ENCODE measurements at regions not wholly inside any gene's neighbourhood (a gene's known extent, or its start where the extent isn't known, plus 50 kb on each side); places are given as distances from the start of the nearest gene placed in this dataset.

DNA sequence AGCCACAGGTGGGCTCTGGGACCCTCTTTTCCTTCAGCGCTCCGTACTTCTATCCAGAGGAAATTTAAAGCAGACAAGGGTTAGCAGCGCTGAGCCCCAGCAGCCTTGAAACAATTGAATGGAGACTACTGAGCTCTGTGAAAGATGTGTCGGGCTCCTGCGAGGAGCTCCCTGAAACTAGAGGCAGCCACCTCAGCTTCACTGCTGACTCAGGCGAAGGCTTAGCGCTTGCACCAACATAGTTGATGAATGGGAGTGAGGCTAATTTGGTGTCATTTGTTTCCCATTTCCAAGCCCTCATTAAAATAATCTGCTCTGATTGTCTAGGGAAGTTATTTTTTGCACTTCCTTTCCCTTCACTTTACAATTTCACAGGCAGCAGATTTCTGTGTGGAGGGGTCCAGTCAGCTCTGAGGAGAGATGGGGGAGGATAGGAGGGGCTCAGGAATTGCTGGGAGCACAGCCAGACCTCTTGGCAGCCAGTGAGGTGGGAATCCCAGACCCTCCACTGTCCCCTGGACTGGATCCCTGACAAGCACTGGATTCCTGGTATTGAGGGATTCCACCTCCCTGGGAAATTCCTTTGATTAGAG lies 398.9 kb upstream of the PLXNA2 start:
- Mint-ChIP-seq H3K27me3 (peaks cover 3% of the 10 kb centered on the region), H3K36me3 (ENCODE audit: low read depth) (no peaks in the 10 kb centered on the region), H3K4me3 (no peak overlapping the region), H3K4me1 (no peaks in the 10 kb centered on the region), H3K27ac (no peak overlapping the region), H3K9me3 (no peaks in the 10 kb centered on the region)
- DNase-seq: no peak
- intact Hi-C loops (cut with micrococcal nuclease): no loop called here

DNA sequence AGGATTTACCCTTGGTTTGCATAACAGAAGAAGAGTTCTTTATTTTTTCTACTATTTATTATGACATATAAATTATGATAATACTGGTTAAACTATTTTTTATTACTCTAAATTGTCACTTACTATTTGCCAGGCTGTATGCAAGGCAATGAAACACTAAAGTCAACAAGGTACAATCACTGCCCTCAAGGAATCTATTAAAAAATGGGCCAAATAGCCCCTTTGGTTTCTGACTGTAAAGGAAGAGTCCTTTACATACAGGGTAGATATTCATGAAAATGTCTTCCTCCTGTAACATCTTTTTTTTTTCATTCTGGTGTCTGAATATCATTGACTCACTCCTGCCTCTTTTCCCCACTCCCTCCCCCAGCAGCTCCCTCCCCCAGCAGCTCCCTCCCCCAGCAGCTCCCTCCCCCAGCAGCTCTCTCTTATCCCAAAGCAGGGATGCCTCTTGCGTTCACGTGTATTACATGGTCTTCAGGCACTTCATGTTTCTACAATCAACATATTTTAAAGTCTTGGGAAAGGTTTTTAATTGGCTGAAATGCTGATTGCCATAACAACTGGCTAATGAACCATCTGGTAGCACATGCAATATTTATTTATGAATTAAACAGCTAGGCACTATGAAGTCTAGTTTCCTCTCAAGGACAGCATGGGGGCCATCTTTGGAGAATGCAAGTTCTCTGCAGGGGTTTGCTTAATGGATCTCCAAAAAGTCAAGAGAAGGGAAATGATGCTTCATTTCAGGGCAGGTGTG lies 400.4 kb upstream of the PLXNA2 start:
- Mint-ChIP-seq H3K36me3 (ENCODE audit: low read depth) (no peaks in the 10 kb centered on the region), H3K4me1 (no peaks in the 10 kb centered on the region), H3K27ac (no peak overlapping the region), H3K4me3 (no peak overlapping the region), H3K27me3 (peaks cover 3% of the 10 kb centered on the region), H3K9me3 (no peaks in the 10 kb centered on the region)
- intact Hi-C loops (cut with micrococcal nuclease): no loop called here
- no peak for DNase-seq

DNA sequence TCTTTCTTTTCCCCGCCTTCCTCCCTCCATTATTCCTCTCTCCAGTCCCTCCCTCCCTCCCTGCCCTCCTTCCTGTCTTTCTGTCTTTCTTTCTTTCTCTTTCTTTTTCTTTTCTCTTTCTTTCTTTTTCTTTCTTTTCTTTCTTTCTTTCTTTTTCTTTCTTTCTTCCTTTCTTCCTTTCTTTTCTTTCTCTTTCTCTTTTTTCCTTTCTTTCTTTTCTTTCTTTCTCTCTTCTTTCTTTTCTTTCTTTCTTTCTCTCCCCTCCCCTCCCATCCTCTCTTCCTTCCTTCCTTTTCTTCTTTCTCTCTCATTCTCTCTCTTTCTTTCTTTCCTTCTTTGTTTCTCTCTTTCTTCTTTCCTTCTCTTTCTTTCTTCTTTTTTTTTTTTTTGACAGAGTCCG lies 402.2 kb upstream of the PLXNA2 start:
- intact Hi-C loops (cut with micrococcal nuclease): no loop called here
- H3K27me3 Mint-ChIP-seq: peaks cover under 1% of the 10 kb centered on the region
- no peak overlapping the region for H3K27ac Mint-ChIP-seq
- H3K4me1 Mint-ChIP-seq: no peaks in the 10 kb centered on the region
- H3K9me3 Mint-ChIP-seq: no peaks in the 10 kb centered on the region
- H3K36me3 Mint-ChIP-seq (ENCODE audit: low read depth): no peaks in the 10 kb centered on the region
- no peak for DNase-seq
- no peak overlapping the region for H3K4me3 Mint-ChIP-seq

DNA sequence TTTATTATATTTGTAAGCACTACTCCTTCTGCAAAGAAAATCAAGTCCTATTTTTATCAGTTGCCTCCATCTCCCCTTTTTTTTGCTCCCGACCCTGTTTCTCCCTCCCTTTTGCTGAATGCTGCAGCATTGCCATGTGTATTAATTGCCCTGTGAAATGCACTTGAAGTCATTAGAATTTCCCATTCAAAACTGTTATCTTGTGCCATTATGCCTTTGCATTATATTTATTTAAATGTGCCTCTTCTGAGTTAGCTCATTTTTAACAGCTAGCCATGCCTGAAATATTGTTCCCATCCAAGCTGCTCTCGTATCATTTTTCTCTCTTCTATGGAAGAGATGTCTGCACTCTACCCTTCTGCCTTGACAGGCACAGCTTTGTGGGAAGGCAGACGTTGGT lies 404.0 kb upstream of the PLXNA2 start:
- intact Hi-C loops (cut with micrococcal nuclease): no loop called here
- no peaks in the 10 kb centered on the region for H3K9me3 Mint-ChIP-seq
- no peak overlapping the region for H3K27ac Mint-ChIP-seq

DNA sequence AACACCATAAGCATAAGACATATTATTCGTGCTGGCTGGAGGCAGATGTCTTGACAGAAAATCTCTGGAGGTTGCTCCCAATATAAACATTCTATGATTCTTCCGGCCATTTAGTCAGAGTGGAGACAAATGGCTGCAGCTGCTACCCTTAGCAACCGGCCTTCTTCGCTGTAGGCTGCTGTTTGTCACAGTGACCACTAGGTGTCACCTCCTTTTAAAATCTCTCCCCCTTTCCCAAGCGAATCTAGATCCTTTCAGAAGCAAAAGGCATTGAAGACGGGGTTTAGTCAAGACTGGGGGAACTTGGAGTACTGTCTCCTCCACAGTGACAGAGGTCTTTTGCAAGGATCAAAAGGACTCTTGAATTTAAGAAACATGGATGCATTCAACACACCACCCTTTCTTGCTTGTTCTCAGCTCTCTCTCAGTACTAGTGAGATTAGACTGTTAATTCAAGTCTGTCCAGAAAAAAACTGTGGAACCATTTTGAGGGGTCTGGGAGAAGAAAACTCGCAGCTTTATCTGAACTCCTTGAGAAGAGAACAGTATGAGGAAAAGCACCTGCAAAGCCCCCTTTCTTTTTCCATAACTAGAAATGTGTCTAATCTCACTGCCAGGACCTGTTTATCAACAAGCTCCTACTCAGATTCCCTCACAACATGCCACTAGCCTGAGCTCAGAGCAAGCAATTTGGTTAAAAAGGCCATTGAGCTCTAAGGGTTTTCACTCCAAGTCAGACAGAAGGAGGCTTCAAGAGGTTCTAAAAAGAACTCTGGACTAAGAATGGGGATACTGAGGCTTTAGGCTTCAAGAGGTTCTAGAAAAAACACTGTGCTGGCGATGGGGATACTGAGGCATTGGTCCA lies 408.3 kb upstream of the PLXNA2 start:
- peak; percentile 75 for DNase-seq
- H3K27ac Mint-ChIP-seq: no peak overlapping the region
- H3K36me3 Mint-ChIP-seq (ENCODE audit: low read depth): no peaks in the 10 kb centered on the region
- no peaks in the 10 kb centered on the region for H3K9me3 Mint-ChIP-seq
- no peaks in the 10 kb centered on the region for H3K4me1 Mint-ChIP-seq
- peaks cover 6% of the 10 kb centered on the region for H3K27me3 Mint-ChIP-seq
- no peak overlapping the region for H3K4me3 Mint-ChIP-seq
- intact Hi-C loops (cut with micrococcal nuclease): no loop called here

More for the DNA sequence above, 404.0 kb upstream of the PLXNA2 start:
- no peak for DNase-seq
- Mint-ChIP-seq H3K4me1 (no peaks in the 10 kb centered on the region), H3K36me3 (ENCODE audit: low read depth) (no peaks in the 10 kb centered on the region), H3K4me3 (no peak overlapping the region), H3K27me3 (peaks cover 1% of the 10 kb centered on the region)

DNA sequence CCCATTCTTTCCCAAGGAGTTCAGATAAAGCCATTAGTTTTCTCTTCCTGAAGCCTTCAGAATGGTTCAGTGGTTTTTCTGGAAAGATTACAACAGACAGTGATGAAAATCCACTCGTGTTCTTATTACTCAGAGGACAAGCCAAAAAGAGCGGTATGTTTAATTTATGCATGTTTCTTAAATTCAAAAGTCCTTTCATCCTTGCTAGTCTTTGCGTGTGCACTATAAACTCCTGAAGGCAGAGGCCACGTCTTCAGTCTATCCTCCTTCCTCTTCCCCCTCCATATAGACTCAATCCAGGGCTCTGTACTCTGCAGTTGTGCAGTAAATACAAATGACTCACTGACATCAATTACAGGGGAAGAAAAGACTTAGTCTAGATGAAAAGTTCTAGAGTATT lies 409.2 kb upstream of the PLXNA2 start:
- H3K4me3 Mint-ChIP-seq: no peak overlapping the region
- no peaks in the 10 kb centered on the region for H3K4me1 Mint-ChIP-seq
- no peak overlapping the region for H3K27ac Mint-ChIP-seq
- no peaks in the 10 kb centered on the region for H3K36me3 Mint-ChIP-seq (ENCODE audit: low read depth)
- H3K27me3 Mint-ChIP-seq: peaks cover 6% of the 10 kb centered on the region
- intact Hi-C loops (cut with micrococcal nuclease): no loop called here
- no peaks in the 10 kb centered on the region for H3K9me3 Mint-ChIP-seq
- no peak for DNase-seq

DNA sequence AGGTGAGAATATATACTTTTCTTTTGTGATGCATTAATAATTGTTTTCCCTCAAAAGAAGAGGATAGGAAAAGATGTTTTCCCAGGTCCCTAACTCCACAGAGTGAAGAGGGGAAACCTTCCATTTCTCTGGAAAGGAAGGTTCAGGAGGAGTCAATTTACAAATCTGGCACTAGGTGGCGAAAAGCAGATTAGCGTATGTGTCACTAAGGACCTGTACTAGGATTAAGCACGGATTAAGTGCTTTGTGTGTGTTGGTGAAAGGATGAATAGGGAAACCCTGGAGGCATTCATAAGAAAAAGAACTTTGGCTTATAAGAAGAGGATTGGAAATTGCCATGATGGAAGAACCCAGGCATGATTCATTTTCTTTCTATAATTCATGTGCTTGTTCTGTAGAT lies 410.1 kb upstream of the PLXNA2 start:
- Mint-ChIP-seq H3K27me3 (peaks cover 6% of the 10 kb centered on the region), H3K4me3 (no peak overlapping the region), H3K27ac (no peak overlapping the region), H3K4me1 (no peaks in the 10 kb centered on the region), H3K9me3 (no peaks in the 10 kb centered on the region), H3K36me3 (ENCODE audit: low read depth) (no peaks in the 10 kb centered on the region)
- DNase-seq: no peak
- intact Hi-C loops (cut with micrococcal nuclease): no loop called here

DNA sequence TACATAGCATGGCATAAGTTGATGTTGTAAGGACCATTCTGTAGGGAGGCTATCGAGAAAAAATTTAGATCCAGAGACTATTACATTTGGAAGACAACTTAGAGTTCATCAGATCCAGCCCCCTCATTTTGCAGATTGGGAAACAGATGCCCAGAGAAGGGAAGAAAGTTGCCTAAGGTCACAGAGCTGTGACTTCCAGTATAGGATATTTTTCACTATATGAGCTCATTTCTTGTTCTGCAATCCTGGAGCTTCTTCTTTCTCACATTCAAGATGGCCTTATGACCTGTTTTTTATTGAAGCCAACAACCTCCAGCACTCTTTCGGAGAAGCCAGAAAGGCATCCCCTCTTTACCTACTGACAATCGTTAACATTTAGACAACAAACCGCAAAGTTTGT lies 421.8 kb upstream of the PLXNA2 start:
- Mint-ChIP-seq H3K27me3 (no peaks in the 10 kb centered on the region), H3K36me3 (ENCODE audit: low read depth) (no peaks in the 10 kb centered on the region), H3K27ac (no peak overlapping the region), H3K4me1 (no peaks in the 10 kb centered on the region), H3K9me3 (no peaks in the 10 kb centered on the region), H3K4me3 (no peak overlapping the region)
- intact Hi-C loops (cut with micrococcal nuclease): no loop called here
- DNase-seq: no peak

DNA sequence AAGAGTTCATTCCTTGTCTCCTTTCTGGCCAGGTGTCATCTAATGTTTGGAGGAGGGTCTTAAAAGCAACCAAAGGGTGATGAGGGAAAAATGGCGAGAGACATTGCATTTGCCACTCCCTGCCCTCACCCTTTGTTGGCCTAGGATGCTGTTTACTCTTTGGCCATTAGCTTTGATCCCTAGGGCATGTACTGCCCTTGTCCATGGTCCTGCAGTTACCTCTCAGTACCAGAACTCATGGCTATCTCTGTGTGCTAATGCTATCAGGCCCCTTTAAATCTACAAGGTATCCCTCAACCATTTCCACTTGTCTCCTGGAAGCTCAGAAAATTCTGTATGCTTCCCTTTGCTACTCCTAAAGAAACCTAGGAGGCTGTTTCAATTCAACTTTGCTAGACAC lies 424.8 kb upstream of the PLXNA2 start:
- H3K27ac Mint-ChIP-seq: no peak overlapping the region
- no peak for DNase-seq
- intact Hi-C loops (cut with micrococcal nuclease): no loop called here
- H3K36me3 Mint-ChIP-seq (ENCODE audit: low read depth): no peaks in the 10 kb centered on the region
- H3K4me1 Mint-ChIP-seq: no peaks in the 10 kb centered on the region
- H3K4me3 Mint-ChIP-seq: no peak overlapping the region
- H3K27me3 Mint-ChIP-seq: peaks cover under 1% of the 10 kb centered on the region
- no peaks in the 10 kb centered on the region for H3K9me3 Mint-ChIP-seq

DNA sequence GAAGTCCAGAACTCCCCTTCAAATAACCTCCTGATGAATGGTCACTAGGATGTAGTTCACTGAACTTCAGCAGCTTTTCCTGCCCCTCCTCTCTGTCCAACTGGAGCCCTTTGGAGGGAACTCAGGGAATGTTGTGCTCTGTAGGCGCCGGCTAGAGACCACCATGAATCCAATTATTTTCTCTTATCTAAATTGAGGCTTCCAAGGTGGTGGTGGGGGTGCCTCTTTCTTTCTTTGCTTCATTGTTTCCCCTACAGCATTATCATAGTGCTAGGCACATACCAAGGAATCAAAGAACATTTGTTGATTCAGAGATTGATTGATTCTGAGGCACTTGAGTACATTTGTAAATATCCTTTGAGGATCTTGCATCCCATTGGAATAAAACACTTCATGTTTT lies 426.6 kb upstream of the PLXNA2 start:
- H3K4me1 Mint-ChIP-seq: no peaks in the 10 kb centered on the region
- H3K9me3 Mint-ChIP-seq: no peaks in the 10 kb centered on the region
- H3K27ac Mint-ChIP-seq: no peak overlapping the region
- no peak for DNase-seq
- intact Hi-C loops (cut with micrococcal nuclease): no loop called here
- no peaks in the 10 kb centered on the region for H3K36me3 Mint-ChIP-seq (ENCODE audit: low read depth)
- peaks cover 4% of the 10 kb centered on the region for H3K27me3 Mint-ChIP-seq
- no peak overlapping the region for H3K4me3 Mint-ChIP-seq

DNA sequence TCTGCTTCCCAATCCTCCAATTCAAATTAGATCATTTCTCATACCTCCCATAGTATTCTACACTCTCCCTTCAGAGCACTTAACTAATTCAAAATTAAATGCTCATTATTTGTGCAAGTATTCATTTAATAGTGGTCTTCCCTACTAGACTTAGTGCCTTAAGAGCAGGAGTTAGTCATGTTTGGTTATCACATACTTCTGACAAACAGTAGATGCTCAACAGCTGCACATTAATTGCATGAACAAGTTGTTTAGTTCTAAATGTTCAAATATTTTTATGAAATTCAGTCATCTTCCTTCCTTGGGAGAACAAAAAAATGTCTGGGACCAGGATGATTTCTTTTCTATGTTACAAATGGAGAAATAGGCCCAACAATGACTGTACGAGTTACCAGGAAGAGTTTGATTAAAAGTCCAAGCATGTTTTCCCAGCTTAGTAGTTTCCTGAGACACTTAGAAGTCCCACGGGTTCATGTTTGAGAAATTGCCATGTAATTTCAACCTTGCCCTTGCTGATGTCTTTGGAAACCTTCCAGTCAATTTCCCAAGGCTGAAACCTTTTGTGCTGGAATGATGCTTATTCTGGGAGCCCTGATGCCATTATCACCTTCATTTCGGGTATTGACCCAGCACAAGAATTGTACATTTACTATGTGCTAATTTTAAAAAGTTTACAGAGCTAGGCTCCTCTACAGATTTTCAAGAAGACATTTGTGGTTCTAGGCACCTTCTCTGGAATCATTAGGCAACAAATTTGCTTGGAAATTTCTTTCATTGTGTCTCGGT lies 437.9 kb upstream of the PLXNA2 start:
- peaks cover 2% of the 10 kb centered on the region for H3K27me3 Mint-ChIP-seq
- H3K27ac Mint-ChIP-seq: no peak overlapping the region
- intact Hi-C loops (cut with micrococcal nuclease): no loop called here
- H3K9me3 Mint-ChIP-seq: no peaks in the 10 kb centered on the region
- no peak for DNase-seq
- H3K36me3 Mint-ChIP-seq (ENCODE audit: low read depth): no peaks in the 10 kb centered on the region
- no peak overlapping the region for H3K4me3 Mint-ChIP-seq
- no peaks in the 10 kb centered on the region for H3K4me1 Mint-ChIP-seq

DNA sequence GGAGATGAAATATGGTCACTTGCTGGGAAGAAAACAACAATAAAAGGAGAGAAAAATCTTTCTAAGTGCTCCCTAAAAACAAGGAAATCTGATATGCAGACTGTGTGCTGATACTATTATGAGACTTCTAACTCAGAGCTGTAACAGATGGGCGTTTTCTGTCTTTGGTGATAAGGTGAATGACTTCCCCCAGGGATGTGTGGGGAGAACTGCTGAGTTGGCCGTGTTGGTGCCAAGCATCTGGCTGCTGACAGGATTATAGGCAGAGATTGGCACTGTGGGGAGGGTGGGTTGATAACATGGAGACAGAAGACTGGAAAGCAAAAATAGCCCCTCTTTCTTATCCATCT lies 438.5 kb upstream of the PLXNA2 start:
- intact Hi-C loops (cut with micrococcal nuclease): no loop called here
- Mint-ChIP-seq H3K36me3 (ENCODE audit: low read depth) (no peaks in the 10 kb centered on the region), H3K27me3 (peaks cover 2% of the 10 kb centered on the region), H3K27ac (no peak overlapping the region), H3K4me1 (no peaks in the 10 kb centered on the region), H3K9me3 (no peaks in the 10 kb centered on the region), H3K4me3 (no peak overlapping the region)
- DNase-seq: no peak

DNA sequence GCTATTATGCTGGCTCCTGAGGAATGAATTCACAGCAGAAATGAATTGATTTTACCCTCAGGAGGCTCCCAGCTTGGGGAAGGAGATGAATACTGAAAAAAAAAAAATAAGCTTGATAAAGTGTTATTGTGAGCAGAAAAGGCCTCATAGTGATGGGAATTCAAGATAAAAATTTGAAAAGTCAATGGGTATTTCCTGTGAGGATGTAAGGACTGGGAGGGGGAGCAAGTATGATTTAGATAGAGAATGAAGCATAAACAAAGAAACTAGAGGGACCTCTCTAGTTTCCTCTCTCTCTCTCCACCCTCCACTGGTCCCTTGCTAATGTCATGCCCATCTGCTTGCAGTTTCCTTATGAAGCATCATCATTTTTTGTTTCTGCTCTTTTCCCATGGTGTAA lies 439.0 kb upstream of the PLXNA2 start:
- H3K27ac Mint-ChIP-seq: no peak overlapping the region
- intact Hi-C loops (cut with micrococcal nuclease): no loop called here
- no peaks in the 10 kb centered on the region for H3K4me1 Mint-ChIP-seq
- no peaks in the 10 kb centered on the region for H3K36me3 Mint-ChIP-seq (ENCODE audit: low read depth)
- no peak overlapping the region for H3K4me3 Mint-ChIP-seq
- peaks cover 2% of the 10 kb centered on the region for H3K27me3 Mint-ChIP-seq
- no peaks in the 10 kb centered on the region for H3K9me3 Mint-ChIP-seq
- no peak for DNase-seq

DNA sequence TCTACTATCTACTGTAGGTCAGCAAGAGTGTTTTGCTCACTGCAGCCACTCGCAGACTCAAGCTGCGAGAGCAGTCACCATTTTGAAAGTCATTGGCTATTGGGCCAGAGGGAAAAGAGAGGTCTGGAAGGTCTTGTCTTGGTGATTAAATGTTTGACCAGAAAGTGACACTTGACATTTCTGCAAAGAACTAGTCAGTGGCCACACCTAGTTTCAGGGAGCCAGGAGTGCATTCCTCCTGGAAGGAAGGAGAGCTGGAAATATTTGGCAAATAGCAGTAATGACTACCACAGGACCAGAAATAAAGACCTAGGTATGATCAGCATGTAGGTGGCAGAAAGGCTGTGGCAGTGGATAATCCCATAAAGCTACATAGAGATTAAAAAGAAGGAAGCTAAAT lies 440.0 kb upstream of the PLXNA2 start:
- Mint-ChIP-seq H3K4me3 (no peak overlapping the region), H3K27me3 (peaks cover 2% of the 10 kb centered on the region), H3K9me3 (no peaks in the 10 kb centered on the region), H3K27ac (no peak overlapping the region), H3K4me1 (no peaks in the 10 kb centered on the region), H3K36me3 (ENCODE audit: low read depth) (no peaks in the 10 kb centered on the region)
- DNase-seq: no peak
- intact Hi-C loops (cut with micrococcal nuclease): no loop called here

All from activated CD4-positive, alpha-beta T cell treated with anti-CD3 and anti-CD28 coated beads, Interleukin-2, amount 10 ng/mL, durations not matched to agents 24 days and 14 days (primary cell).